Skin epidermis (tissue), 12 donors: ENCODE measurements at regions not wholly inside any gene's neighbourhood (a gene's known extent, or its start where the extent isn't known, plus 50 kb on each side); places are given as distances from the start of the nearest gene placed in this dataset.

Experiments used
- H3K27ac ChIP-seq, 21 experiments: fragments of 200-600 bp; sonication (generic) in 11 of 21; one replicate each; pipeline ENCODE4 v1.5.0; 2020; ENCODE audit warnings: mild to moderate bottlenecking in 3 of 21, inconsistent platforms in 2 of 21, moderate library complexity in 2 of 21
- H3K4me3 ChIP-seq, 7 experiments: fragments of 200-600 bp; sonication (generic) in 2 of 7; one replicate each; pipeline ENCODE4 v1.5.0; 2020; ENCODE audit warnings: inconsistent platforms in 2 of 7, mild to moderate bottlenecking in 2 of 7, moderate library complexity in 1 of 7

- no peak overlapping the region for H3K4me3 ChIP-seq
- H3K27ac ChIP-seq = no peak overlapping the region
Observed at GRCh38 chr5:8956659-8957058, 589.2 kb downstream of the SEMA5A start.

GRCh38 chr5:8958602-8959001 lies 587.3 kb downstream of the SEMA5A start:
- H3K4me3 ChIP-seq = no peak overlapping the region
- no peak overlapping the region for H3K27ac ChIP-seq

- no peak overlapping the region for H3K27ac ChIP-seq
- H3K4me3 ChIP-seq = no peak overlapping the region
Observed at GRCh38 chr5:8961219-8961618, 584.7 kb downstream of the SEMA5A start.

GRCh38 chr5:8961956-8962355 lies 583.9 kb downstream of the SEMA5A start:
- Histone ChIP-seq H3K27ac (no peak overlapping the region), H3K4me3 (no peak overlapping the region)

GRCh38 chr5:8981016-8981415 lies 564.9 kb downstream of the SEMA5A start:
- H3K27ac ChIP-seq = no peak overlapping the region
- H3K4me3 ChIP-seq = no peak overlapping the region

GRCh38 chr5:8981496-8981895 lies 564.4 kb downstream of the SEMA5A start:
- no peak overlapping the region for H3K4me3 ChIP-seq
- H3K27ac ChIP-seq = no peak overlapping the region

GRCh38 chr5:8984386-8984785 lies 561.5 kb downstream of the SEMA5A start:
- H3K27ac ChIP-seq = no peak overlapping the region
- no peak overlapping the region for H3K4me3 ChIP-seq
